ENCODE measurements at regions not wholly inside any gene's neighbourhood (a gene's known extent, or its start where the extent isn't known, plus 50 kb on each side); places are given as distances from the start of the nearest gene placed in this dataset.

GRCh38 chr21:21714426-21714825, 716.2 kb downstream of the NCAM2 start:
- ATAC-seq, result no peak
- DNase-seq (ENCODE audit: low spot score), result no peak
- intact Hi-C loops (cut with DNase I), result loop anchor here (10.0 kb wide), 1 partner anchor 1010 kb away; no protein-coding TSS in a partner anchor

GRCh38 chr21:21715266-21715969, 717.2 kb downstream of the NCAM2 start:
- ATAC-seq (no peak), DNase-seq (ENCODE audit: low spot score) (no peak)
- intact Hi-C loops (cut with DNase I), result loop anchor here (10.0 kb wide), 1 partner anchor 1009 kb away; no protein-coding TSS in a partner anchor

- no peak for DNase-seq (ENCODE audit: low spot score)
- no peak for ATAC-seq
- intact Hi-C loops (cut with DNase I), result no loop called here
Measured at GRCh38 chr21:21722731-21723130, 724.5 kb downstream of the NCAM2 start.

- peak; percentile 77 for ATAC-seq
- no peak for DNase-seq (ENCODE audit: low spot score)
- intact Hi-C loops (cut with DNase I), result no loop called here
Measured at GRCh38 chr21:21730512-21730911, 732.3 kb downstream of the NCAM2 start.

GRCh38 chr21:21731626-21732025, 733.4 kb downstream of the NCAM2 start:
- DNase-seq (ENCODE audit: low spot score) (no peak), ATAC-seq (no peak)
- intact Hi-C loops (cut with DNase I), result no loop called here

- ATAC-seq, result no peak
- no peak for DNase-seq (ENCODE audit: low spot score)
- intact Hi-C loops (cut with DNase I), result no loop called here
Measured at GRCh38 chr21:21734088-21734487, 735.9 kb downstream of the NCAM2 start.

- DNase-seq (ENCODE audit: low spot score) (no peak), ATAC-seq (no peak)
- intact Hi-C loops (cut with DNase I), result no loop called here
Measured at GRCh38 chr21:21737186-21737585, 739.0 kb downstream of the NCAM2 start.

- intact Hi-C loops (cut with DNase I), result no loop called here
Measured at GRCh38 chr21:21740207-21740606, 742.0 kb downstream of the NCAM2 start.

GRCh38 chr21:21750124-21750825, 752.1 kb downstream of the NCAM2 start:
- intact Hi-C loops (cut with DNase I), result no loop called here
- no peak for DNase-seq (ENCODE audit: low spot score)
- ATAC-seq, result no peak

More at GRCh38 chr21:21740207-21740606, 742.0 kb downstream of the NCAM2 start:
- ATAC-seq (no peak), DNase-seq (ENCODE audit: low spot score) (no peak)

GRCh38 chr21:21751286-21751685, 753.1 kb downstream of the NCAM2 start:
- DNase-seq (ENCODE audit: low spot score), result no peak
- intact Hi-C loops (cut with DNase I), result no loop called here
- ATAC-seq, result no peak

GRCh38 chr21:21762855-21763254, 764.6 kb downstream of the NCAM2 start:
- DNase-seq (ENCODE audit: low spot score) (no peak), ATAC-seq (no peak)
- intact Hi-C loops (cut with DNase I), result no loop called here

- ATAC-seq (no peak), DNase-seq (ENCODE audit: low spot score) (no peak)
- intact Hi-C loops (cut with DNase I), result no loop called here
Measured at GRCh38 chr21:21764281-21764680, 766.1 kb downstream of the NCAM2 start.

- ATAC-seq (no peak), DNase-seq (ENCODE audit: low spot score) (no peak)
- intact Hi-C loops (cut with DNase I), result no loop called here
Measured at GRCh38 chr21:21767276-21767675, 769.1 kb downstream of the NCAM2 start.

GRCh38 chr21:21788591-21788990, 790.4 kb downstream of the NCAM2 start:
- ATAC-seq (no peak), DNase-seq (ENCODE audit: low spot score) (no peak)
- intact Hi-C loops (cut with DNase I), result no loop called here

- intact Hi-C loops (cut with DNase I), result no loop called here
- DNase-seq (ENCODE audit: low spot score) (no peak), ATAC-seq (no peak)
Measured at GRCh38 chr21:21801921-21802320, 803.7 kb downstream of the NCAM2 start.

GRCh38 chr21:21806711-21807597, 808.7 kb downstream of the NCAM2 start:
- DNase-seq (ENCODE audit: low spot score) (no peak), ATAC-seq (no peak)
- intact Hi-C loops (cut with DNase I), result no loop called here

- intact Hi-C loops (cut with DNase I), result no loop called here
- ATAC-seq, result no peak
Measured at GRCh38 chr21:21807598-21807903, 809.3 kb downstream of the NCAM2 start.

GRCh38 chr21:21813289-21813688, 815.1 kb downstream of the NCAM2 start:
- intact Hi-C loops (cut with DNase I), result no loop called here
- ATAC-seq (no peak), DNase-seq (ENCODE audit: low spot score) (no peak)

More at GRCh38 chr21:21807598-21807903, 809.3 kb downstream of the NCAM2 start:
- no peak for DNase-seq (ENCODE audit: low spot score)

- no peak for ATAC-seq
- no peak for DNase-seq (ENCODE audit: low spot score)
- intact Hi-C loops (cut with DNase I), result no loop called here
Measured at GRCh38 chr21:21813934-21814333, 815.7 kb downstream of the NCAM2 start.

- DNase-seq (ENCODE audit: low spot score) (no peak), ATAC-seq (no peak)
- intact Hi-C loops (cut with DNase I), result no loop called here
Measured at GRCh38 chr21:21816778-21817177, 818.6 kb downstream of the NCAM2 start.
